Neural cell (in vitro differentiated cells): ENCODE measurements at regions not wholly inside any gene's neighbourhood (a gene's known extent, or its start where the extent isn't known, plus 50 kb on each side); places are given as distances from the start of the nearest gene placed in this dataset.

Source experiments
- CTCF ChIP-seq: fragments of 450-650 bp; IDR thresholded peaks from 2 replicates; pipeline ENCODE4 v1.5.1; 2014; ENCODE audit warnings: antibody characterized with exemption, mild to moderate bottlenecking, moderate library complexity; ENCODE audit not compliant: poor library complexity, severe bottlenecking
- POLR2AphosphoS5 ChIP-seq: IDR thresholded peaks from 2 replicates; pipeline ENCODE4 v1.6.1; 2012
- RAD21 ChIP-seq: fragments of 450-650 bp; conservative IDR thresholded peaks from 2 replicates; pipeline ENCODE4 v1.6.1; 2014; ENCODE audit warnings: antibody characterized with exemption, mild to moderate bottlenecking, moderate library complexity

- TF ChIP-seq POLR2AphosphoS5, result no peak
- TF ChIP-seq RAD21, result no peak
- no peak for TF ChIP-seq CTCF
Measured at GRCh38 chr1:70907563-70908310, 139.9 kb downstream of the PTGER3 start.
